HG03520 (cell line): ENCODE measurements at regions not wholly inside any gene's neighbourhood (a gene's known extent, or its start where the extent isn't known, plus 50 kb on each side); places are given as distances from the start of the nearest gene placed in this dataset.

Experiments used
- ATAC-seq: cut with Tn5 transposase; IDR thresholded peaks from one replicate; pipeline ENCODE4 v1.9.1; 2021; ENCODE audit warnings: mild to moderate bottlenecking, moderate library complexity; ENCODE audit not compliant: unreplicated experiment

- ATAC-seq: no peak
Observed at GRCh38 chr18:28606686-28607085, 429.8 kb upstream of the CDH2 start.

- no peak for ATAC-seq
Observed at GRCh38 chr18:28602391-28602790, 425.5 kb upstream of the CDH2 start.

GRCh38 chr18:28594034-28594433 lies 417.1 kb upstream of the CDH2 start:
- ATAC-seq: no peak

- no peak for ATAC-seq
Observed at GRCh38 chr18:28588884-28589549, 412.1 kb upstream of the CDH2 start.

GRCh38 chr18:28584731-28585130 lies 407.8 kb upstream of the CDH2 start:
- no peak for ATAC-seq

- ATAC-seq: no peak
Observed at GRCh38 chr18:28582724-28583123, 405.8 kb upstream of the CDH2 start.

- ATAC-seq: no peak
Observed at GRCh38 chr18:28581521-28582071, 404.7 kb upstream of the CDH2 start.

- ATAC-seq: no peak
Observed at GRCh38 chr18:28576941-28577340, 400.0 kb upstream of the CDH2 start.

GRCh38 chr18:28575123-28575522 lies 398.2 kb upstream of the CDH2 start:
- ATAC-seq: no peak

GRCh38 chr18:28574175-28574574 lies 397.2 kb upstream of the CDH2 start:
- ATAC-seq: no peak

GRCh38 chr18:28571929-28572328 lies 395.0 kb upstream of the CDH2 start:
- no peak for ATAC-seq

- ATAC-seq: no peak
Observed at GRCh38 chr18:28560331-28560730, 383.4 kb upstream of the CDH2 start.

GRCh38 chr18:28559511-28559910 lies 382.6 kb upstream of the CDH2 start:
- ATAC-seq: no peak

- no peak for ATAC-seq
Observed at GRCh38 chr18:28541934-28542333, 365.0 kb upstream of the CDH2 start.

- no peak for ATAC-seq
Observed at GRCh38 chr18:28541276-28541930, 364.5 kb upstream of the CDH2 start.

- ATAC-seq: no peak
Observed at GRCh38 chr18:28529644-28530043, 352.7 kb upstream of the CDH2 start.

- ATAC-seq: no peak
Observed at GRCh38 chr18:28526196-28526595, 349.3 kb upstream of the CDH2 start.

GRCh38 chr18:28523758-28524475 lies 347.0 kb upstream of the CDH2 start:
- no peak for ATAC-seq

GRCh38 chr18:28522236-28522635 lies 345.3 kb upstream of the CDH2 start:
- ATAC-seq: no peak

GRCh38 chr18:28519997-28520396 lies 343.1 kb upstream of the CDH2 start:
- no peak for ATAC-seq

GRCh38 chr18:28514699-28515098 lies 337.8 kb upstream of the CDH2 start:
- no peak for ATAC-seq

GRCh38 chr18:28512357-28512756 lies 335.4 kb upstream of the CDH2 start:
- no peak for ATAC-seq
